ENCODE measurements at regions not wholly inside any gene's neighbourhood (a gene's known extent, or its start where the extent isn't known, plus 50 kb on each side); places are given as distances from the start of the nearest gene placed in this dataset.

DNA sequence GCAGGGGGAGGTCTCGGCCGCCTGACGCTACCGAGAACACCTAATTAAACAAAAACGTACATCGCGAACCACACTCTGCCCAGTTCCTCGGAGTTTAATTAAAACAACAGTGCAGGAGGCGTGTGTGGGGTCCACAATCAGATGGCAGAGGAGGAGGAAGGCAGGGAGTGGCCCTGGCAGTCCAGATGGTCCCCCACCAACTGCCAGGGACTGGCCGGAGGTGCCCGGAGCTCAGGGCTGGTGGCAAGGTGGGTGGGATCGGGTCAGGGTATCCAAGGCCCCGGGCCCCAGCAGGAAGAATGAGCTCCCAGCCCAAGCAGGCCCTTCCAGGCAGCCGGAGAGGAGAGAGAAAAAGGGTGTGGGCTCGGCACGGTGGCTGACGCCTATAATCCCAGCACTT is 71.3 kb downstream of the PTPRS start:
- no peak overlapping the region for H3K4me3 ChIP-seq (ENCODE audit: control insufficient read depth, low read depth, low read length)
- TF ChIP-seq CTCF (IDR thresholded peaks at IDR 0.05; ENCODE audit: control insufficient read depth, insufficient read depth, low read depth, low read length, missing control alignments): no peak
- no peak for DNase-seq (ENCODE audit: low read depth)

- TF ChIP-seq CTCF (IDR thresholded peaks at IDR 0.05; ENCODE audit: control insufficient read depth, insufficient read depth, low read depth, low read length, missing control alignments): no peak
- no peak for DNase-seq (ENCODE audit: low read depth)
- H3K4me3 ChIP-seq (ENCODE audit: control insufficient read depth, low read depth, low read length): no peak overlapping the region
Observed at GRCh38 chr19:5268801-5269200, 71.8 kb downstream of the PTPRS start.

- no peak for TF ChIP-seq CTCF (IDR thresholded peaks at IDR 0.05; ENCODE audit: control insufficient read depth, insufficient read depth, low read depth, low read length, missing control alignments)
- DNase-seq (ENCODE audit: low read depth): no peak
- no peak overlapping the region for H3K4me3 ChIP-seq (ENCODE audit: control insufficient read depth, low read depth, low read length)
Observed at GRCh38 chr19:5265260-5265659, 75.4 kb downstream of the PTPRS start.

DNA sequence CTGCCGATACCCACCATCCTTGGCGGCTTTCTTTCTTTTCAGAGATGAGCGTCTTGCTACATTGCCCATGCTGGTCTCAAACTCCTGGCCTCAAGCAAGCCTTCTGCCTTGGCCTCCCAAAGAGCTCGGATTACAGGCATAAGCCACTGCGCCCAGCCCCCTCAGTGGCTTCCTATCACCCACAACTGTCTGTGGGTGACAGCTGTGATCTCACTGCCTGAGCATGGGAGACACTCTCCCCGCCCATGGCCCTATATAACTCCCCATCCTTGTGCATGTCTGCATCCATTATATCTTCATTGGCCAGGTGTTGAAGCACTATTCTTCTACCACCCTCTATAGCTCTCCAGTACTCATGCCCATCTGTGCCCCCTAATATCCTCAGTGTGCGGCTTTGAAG is 76.2 kb downstream of the PTPRS start:
- no peak for DNase-seq (ENCODE audit: low read depth)
- TF ChIP-seq CTCF (IDR thresholded peaks at IDR 0.05; ENCODE audit: control insufficient read depth, insufficient read depth, low read depth, low read length, missing control alignments): no peak

DNA sequence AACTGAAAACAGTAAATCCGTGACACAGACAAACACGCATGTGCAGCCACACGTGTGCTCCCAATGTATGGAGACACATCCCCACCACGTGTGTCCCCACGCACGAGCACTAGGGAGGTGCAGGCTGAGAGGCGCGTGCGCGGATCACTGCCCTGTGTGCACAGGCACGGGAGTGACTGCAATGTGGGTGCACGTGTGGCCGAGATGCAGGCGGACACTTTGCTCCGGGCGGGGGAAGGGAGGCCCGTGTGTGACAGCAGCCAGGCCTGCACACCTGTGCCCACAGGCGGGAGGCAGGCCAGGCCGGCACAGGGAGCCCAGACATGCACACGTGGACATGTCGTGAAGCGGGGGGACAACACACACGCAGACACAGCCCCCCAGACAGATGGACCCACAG is 77.0 kb downstream of the PTPRS start:
- DNase-seq (ENCODE audit: low read depth): no peak
- no peak overlapping the region for H3K4me3 ChIP-seq (ENCODE audit: control insufficient read depth, low read depth, low read length)
- no peak for TF ChIP-seq CTCF (IDR thresholded peaks at IDR 0.05; ENCODE audit: control insufficient read depth, insufficient read depth, low read depth, low read length, missing control alignments)

More for the DNA sequence above, 76.2 kb downstream of the PTPRS start:
- no peak overlapping the region for H3K4me3 ChIP-seq (ENCODE audit: control insufficient read depth, low read depth, low read length)

DNA sequence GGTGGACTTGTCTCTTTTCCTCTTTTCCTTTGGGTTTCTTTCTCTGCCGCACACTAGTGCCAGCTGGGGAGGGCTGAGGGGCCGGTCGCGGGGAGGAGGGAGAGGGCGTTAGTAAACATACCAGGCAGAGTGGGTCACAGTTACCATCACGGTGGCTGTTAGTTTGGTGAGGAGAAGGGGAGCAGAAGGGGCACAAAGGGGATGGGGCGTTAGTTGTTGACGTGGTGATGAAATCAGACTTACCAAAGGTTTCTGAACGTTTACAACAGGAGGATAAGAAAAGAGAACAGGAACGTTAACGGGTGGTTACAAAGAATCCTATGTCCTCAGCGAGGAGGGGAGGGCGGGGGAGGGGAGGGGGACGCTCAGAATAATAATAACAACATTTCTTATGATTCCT is 77.9 kb downstream of the PTPRS start:
- TF ChIP-seq CTCF (IDR thresholded peaks at IDR 0.05; ENCODE audit: control insufficient read depth, insufficient read depth, low read depth, low read length, missing control alignments): no peak
- DNase-seq (ENCODE audit: low read depth): no peak
- no peak overlapping the region for H3K4me3 ChIP-seq (ENCODE audit: control insufficient read depth, low read depth, low read length)

Data from AG09309 (cell line).